Endothelial cell (in vitro differentiated cells): ENCODE measurements at regions not wholly inside any gene's neighbourhood (a gene's known extent, or its start where the extent isn't known, plus 50 kb on each side); places are given as distances from the start of the nearest gene placed in this dataset.
"Not testable (repeated sequence)": the region's sequence is repeated elsewhere in the genome, so short reads cannot be mapped to it uniquely, and the experiment has no call there.

Experiments
- DNase-seq: peaks from one replicate; pipeline ENCODE4 v3.0.0; 2021; ENCODE audit warnings: low spot score
- H3K27ac Mint-ChIP-seq: one replicate; pipeline ENCODE4 v1.8.0; 2021; ENCODE audit warnings: mixed read lengths, inconsistent platforms; ENCODE audit not compliant: unreplicated experiment
- H3K27me3 Mint-ChIP-seq: one replicate; pipeline ENCODE4 v1.8.0; 2021; ENCODE audit warnings: mild to moderate bottlenecking, moderate library complexity, mixed read lengths, inconsistent platforms; ENCODE audit not compliant: unreplicated experiment
- H3K36me3 Mint-ChIP-seq: one replicate; pipeline ENCODE4 v1.8.0; 2021; ENCODE audit warnings: mild to moderate bottlenecking, low read depth, mixed read lengths, inconsistent platforms; ENCODE audit not compliant: unreplicated experiment
- H3K4me1 Mint-ChIP-seq: one replicate; pipeline ENCODE4 v1.8.0; 2021; ENCODE audit warnings: mild to moderate bottlenecking, mixed read lengths, inconsistent platforms; ENCODE audit not compliant: unreplicated experiment
- H3K4me3 Mint-ChIP-seq: one replicate; pipeline ENCODE4 v1.8.0; 2021; ENCODE audit warnings: mild to moderate bottlenecking, mixed read lengths, inconsistent platforms; ENCODE audit not compliant: unreplicated experiment
- H3K9me3 Mint-ChIP-seq: one replicate; pipeline ENCODE4 v1.8.0; 2021; ENCODE audit warnings: mixed read lengths, inconsistent platforms; ENCODE audit not compliant: unreplicated experiment
- CTCF ChIP-seq: fragments of 200-600 bp; sonication (generic); IDR thresholded peaks from one replicate; pipeline ENCODE4 v1.5.0; 2021; ENCODE audit warnings: antibody characterized with exemption; ENCODE audit not compliant: unreplicated experiment

- DNase-seq, result no peak
- H3K36me3 Mint-ChIP-seq, result no peaks in the 10 kb centered on the region
- no peaks in the 10 kb centered on the region for H3K27me3 Mint-ChIP-seq
- no peak overlapping the region for H3K27ac Mint-ChIP-seq
- H3K4me1 Mint-ChIP-seq, result peaks cover 6% of the 10 kb centered on the region
- H3K4me3 Mint-ChIP-seq, result no peak overlapping the region
- TF ChIP-seq CTCF, result no peak
- no peaks in the 10 kb centered on the region for H3K9me3 Mint-ChIP-seq
These were observed 421.7 kb upstream of the DEPDC1 start for GRCh38 chr1:68918563-68918962.

GRCh38 chr1:68919075-68919474, 422.2 kb upstream of the DEPDC1 start:
- TF ChIP-seq CTCF, result no peak
- no peak for DNase-seq
- Mint-ChIP-seq H3K4me1 (peaks cover 6% of the 10 kb centered on the region), H3K27me3 (no peaks in the 10 kb centered on the region), H3K9me3 (no peaks in the 10 kb centered on the region), H3K36me3 (no peaks in the 10 kb centered on the region), H3K27ac (no peak overlapping the region), H3K4me3 (no peak overlapping the region)

GRCh38 chr1:68923475-68924088, 426.7 kb upstream of the DEPDC1 start:
- H3K36me3 Mint-ChIP-seq, DNase-seq, H3K27me3 Mint-ChIP-seq, H3K4me3 Mint-ChIP-seq, H3K27ac Mint-ChIP-seq, H3K9me3 Mint-ChIP-seq, H3K4me1 Mint-ChIP-seq: not testable (repeated sequence)

- TF ChIP-seq CTCF, result no peak
- DNase-seq, result no peak
- H3K36me3 Mint-ChIP-seq, result peaks cover 3% of the 10 kb centered on the region
- no peaks in the 10 kb centered on the region for H3K9me3 Mint-ChIP-seq
- H3K4me3 Mint-ChIP-seq, result no peak overlapping the region
- H3K27me3 Mint-ChIP-seq, result no peaks in the 10 kb centered on the region
- no peaks in the 10 kb centered on the region for H3K4me1 Mint-ChIP-seq
- no peak overlapping the region for H3K27ac Mint-ChIP-seq
These were observed 433.2 kb upstream of the DEPDC1 start for GRCh38 chr1:68930101-68930500.

GRCh38 chr1:68936530-68936929, 439.6 kb upstream of the DEPDC1 start:
- TF ChIP-seq CTCF, result no peak
- Mint-ChIP-seq H3K36me3 (no peaks in the 10 kb centered on the region), H3K27ac (no peak overlapping the region), H3K4me3 (no peak overlapping the region), H3K9me3 (no peaks in the 10 kb centered on the region), H3K27me3 (peaks cover 3% of the 10 kb centered on the region), H3K4me1 (no peaks in the 10 kb centered on the region)
- no peak for DNase-seq
